Lung (tissue), 11 donors: ENCODE measurements at regions not wholly inside any gene's neighbourhood (a gene's known extent, or its start where the extent isn't known, plus 50 kb on each side); places are given as distances from the start of the nearest gene placed in this dataset.

Experiments used
- ATAC-seq: fragments of 200-7000 bp; cut with Tn5 transposase; one replicate; pipeline ENCODE4 v1.9.1; 2020; ENCODE audit warnings: moderate number of reproducible peaks; ENCODE audit not compliant: insufficient read depth, low FRiP score
- DNase-seq, 3 donors: peaks; one replicate each; pipeline ENCODE4 v3.0.0-alpha.2; 2013 to 2017
- H3K27ac ChIP-seq, 2 donors: one replicate each; pipeline ENCODE4 v1.5.1; 2013; ENCODE audit warnings: mild to moderate bottlenecking in 2 of 2, moderate library complexity in 2 of 2, control low read depth in 1 of 2, inconsistent platforms in 1 of 2, low read depth in 1 of 2, low read length in 1 of 2
- H3K27me3 ChIP-seq, 3 donors: one replicate each; pipeline ENCODE4 v1.5.1; 2013; ENCODE audit warnings: low read length in 2 of 3; ENCODE audit not compliant: control insufficient read depth in 3 of 3, insufficient read depth in 3 of 3
- H3K36me3 ChIP-seq, 4 donors: one replicate each; pipeline ENCODE4 v1.5.1; 2013; ENCODE audit warnings: low read length in 4 of 4, mild to moderate bottlenecking in 1 of 4, moderate library complexity in 1 of 4; ENCODE audit not compliant: control insufficient read depth in 4 of 4, insufficient read depth in 4 of 4
- H3K4me1 ChIP-seq, 5 donors: one replicate each; pipeline ENCODE4 v1.5.1; 2013; ENCODE audit warnings: low read length in 5 of 5, mild to moderate bottlenecking in 2 of 5, moderate library complexity in 1 of 5; ENCODE audit not compliant: control insufficient read depth in 5 of 5, insufficient read depth in 5 of 5
- H3K4me3 ChIP-seq: one replicate; pipeline ENCODE4 v1.5.1; 2013; ENCODE audit warnings: mild to moderate bottlenecking, control low read depth, moderate library complexity
- H3K9ac ChIP-seq, 2 donors: one replicate each; pipeline ENCODE4 v1.5.1; 2013; ENCODE audit warnings: low read length in 2 of 2, control low read depth in 1 of 2; ENCODE audit not compliant: insufficient read depth in 1 of 2
- H3K9me3 ChIP-seq, 4 donors: one replicate each; pipeline ENCODE4 v1.5.1; 2013; ENCODE audit warnings: low read length in 3 of 4, mild to moderate bottlenecking in 1 of 4, moderate library complexity in 1 of 4; ENCODE audit not compliant: control insufficient read depth in 4 of 4, insufficient read depth in 3 of 4
- CTCF ChIP-seq: IDR thresholded peaks from 2 replicates; pipeline ENCODE4 v1.5.1; 2012; ENCODE audit warnings: mild to moderate bottlenecking; ENCODE audit errors: control extremely low read depth, extremely low read depth
- WGBS, 2 donors: extraction: QIAGEN DNeasy Blood & Tissue Kit; methylation state at CpG; one replicate each; pipeline ENCODE4 v1.1.7; 2013; 5-methylcytosine and 5-hydroxymethylcytosine counted together
- donor health status: control.
- donor health status: control.
- donor health status: Bipolar disorder and iron deficiency.
- donor health status: healthy.
- donor health status: DM: yes; HTN: yes; CAD: no.

GRCh38 chr6:167671977-167672687 lies 154.6 kb upstream of the AFDN start:
- no peak for DNase-seq
- Histone ChIP-seq H3K27ac (no peak overlapping the region), H3K4me3 (no peak overlapping the region), H3K27me3 (no peaks in the 10 kb centered on the region), H3K9ac (no peak overlapping the region), H3K9me3 (peaks cover 0 to 8% (median 0%) of the 10 kb centered on the region in 4 donors), H3K4me1 (peaks cover 5 to 16% (median 8%) of the 10 kb centered on the region in 5 donors), H3K36me3 (no peaks in the 10 kb centered on the region)
- 92 to 98% methylated on average over 33 of the region's 33 CpGs for WGBS, 2 donors
- ATAC-seq, result no peak
- TF ChIP-seq CTCF, result no peak

- H3K9me3 ChIP-seq, result peaks cover 0 to 8% (median 0%) of the 10 kb centered on the region in 4 donors
- DNase-seq (no peak), ATAC-seq (no peak)
- H3K4me3 ChIP-seq, result no peak overlapping the region
- H3K27me3 ChIP-seq, result no peaks in the 10 kb centered on the region
- H3K36me3 ChIP-seq, result no peaks in the 10 kb centered on the region
- peaks cover 5 to 18% (median 7%) of the 10 kb centered on the region in 5 donors for H3K4me1 ChIP-seq
- no peak overlapping the region for H3K27ac ChIP-seq
- TF ChIP-seq CTCF, result no peak
- no peak overlapping the region for H3K9ac ChIP-seq
- 94 to 98% methylated on average over 3 of the region's 3 CpGs for WGBS, 2 donors
Measured at GRCh38 chr6:167672738-167673137, 154.0 kb upstream of the AFDN start.

- TF ChIP-seq CTCF, result no peak
Measured at GRCh38 chr6:167673946-167674345, 152.8 kb upstream of the AFDN start.

GRCh38 chr6:167674486-167674885 lies 152.2 kb upstream of the AFDN start:
- DNase-seq, result no peak
- Histone ChIP-seq H3K4me1 (peaks cover 0 to 25% (median 6%) of the 10 kb centered on the region in 5 donors), H3K9me3 (peaks cover 0 to 8% (median 0%) of the 10 kb centered on the region in 4 donors), H3K27ac (no peak overlapping the region), H3K36me3 (no peaks in the 10 kb centered on the region), H3K4me3 (no peak overlapping the region), H3K9ac (no peak overlapping the region), H3K27me3 (peaks cover 0 to 9% (median 0%) of the 10 kb centered on the region in 3 donors)
- ATAC-seq, result no peak
- 95 to 96% methylated on average over 7 of the region's 7 CpGs for WGBS, 2 donors
- no peak for TF ChIP-seq CTCF

More at GRCh38 chr6:167673946-167674345, 152.8 kb upstream of the AFDN start:
- WGBS, 2 donors, result 71 to 83% methylated on average over 5 of the region's 5 CpGs
- Histone ChIP-seq H3K9ac (no peak overlapping the region), H3K27me3 (peaks cover 0 to 5% (median 0%) of the 10 kb centered on the region in 3 donors), H3K36me3 (no peaks in the 10 kb centered on the region), H3K4me3 (no peak overlapping the region), H3K4me1 (peaks cover 0 to 25% (median 6%) of the 10 kb centered on the region in 5 donors), H3K9me3 (peaks cover 0 to 8% (median 0%) of the 10 kb centered on the region in 4 donors), H3K27ac (no peak overlapping the region)
- DNase-seq (no peak), ATAC-seq (no peak)
